ENCODE measurements at regions not wholly inside any gene's neighbourhood (a gene's known extent, or its start where the extent isn't known, plus 50 kb on each side); places are given as distances from the start of the nearest gene placed in this dataset.

DNA sequence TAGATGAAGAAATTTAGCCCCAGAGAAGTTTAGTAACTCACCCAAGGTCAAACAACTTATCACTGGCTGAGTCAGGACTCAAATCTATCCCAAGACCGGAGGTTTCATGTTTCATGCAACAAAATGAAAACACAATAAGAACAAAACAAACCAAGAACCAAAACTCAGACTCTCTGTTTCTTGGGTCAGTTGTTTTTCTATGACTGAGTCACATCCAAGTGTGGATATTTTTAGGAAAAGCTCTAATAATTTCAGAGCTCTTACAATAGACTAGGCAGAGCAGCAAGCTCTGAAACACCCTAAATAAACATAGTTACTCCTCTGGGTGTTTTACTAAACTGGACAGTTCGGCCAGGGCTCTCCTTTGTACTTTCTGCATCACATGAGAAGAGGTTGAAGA, 87.6 kb upstream of the PRB2 start:
- Histone ChIP-seq H3K4me3 (ENCODE audit: low read depth, low read length) (no peak overlapping the region), H3K27me3 (replicated peaks) (no peaks in the 10 kb centered on the region), H3K27ac (peak overlapping the region; percentile 46), H3K36me3 (replicated peaks) (no peaks in the 10 kb centered on the region)
- in situ Hi-C loops (cut with HindIII; ENCODE audit: low pct_ligation_motif_present, low sequenced_read_pairs) = loop anchor here (25.0 kb wide), 2 partner anchors 246 to 696 kb away; no protein-coding TSS in a partner anchor
- TF ChIP-seq, protein P1, sequence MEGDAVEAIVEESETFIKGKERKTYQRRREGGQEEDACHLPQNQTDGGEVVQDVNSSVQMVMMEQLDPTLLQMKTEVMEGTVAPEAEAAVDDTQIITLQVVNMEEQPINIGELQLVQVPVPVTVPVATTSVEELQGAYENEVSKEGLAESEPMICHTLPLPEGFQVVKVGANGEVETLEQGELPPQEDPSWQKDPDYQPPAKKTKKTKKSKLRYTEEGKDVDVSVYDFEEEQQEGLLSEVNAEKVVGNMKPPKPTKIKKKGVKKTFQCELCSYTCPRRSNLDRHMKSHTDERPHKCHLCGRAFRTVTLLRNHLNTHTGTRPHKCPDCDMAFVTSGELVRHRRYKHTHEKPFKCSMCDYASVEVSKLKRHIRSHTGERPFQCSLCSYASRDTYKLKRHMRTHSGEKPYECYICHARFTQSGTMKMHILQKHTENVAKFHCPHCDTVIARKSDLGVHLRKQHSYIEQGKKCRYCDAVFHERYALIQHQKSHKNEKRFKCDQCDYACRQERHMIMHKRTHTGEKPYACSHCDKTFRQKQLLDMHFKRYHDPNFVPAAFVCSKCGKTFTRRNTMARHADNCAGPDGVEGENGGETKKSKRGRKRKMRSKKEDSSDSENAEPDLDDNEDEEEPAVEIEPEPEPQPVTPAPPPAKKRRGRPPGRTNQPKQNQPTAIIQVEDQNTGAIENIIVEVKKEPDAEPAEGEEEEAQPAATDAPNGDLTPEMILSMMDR (IDR thresholded peaks at IDR 0.05; ENCODE audit: low read depth, low read length, missing control alignments) = no peak
- peak; percentile 69 for DNase-seq

DNA sequence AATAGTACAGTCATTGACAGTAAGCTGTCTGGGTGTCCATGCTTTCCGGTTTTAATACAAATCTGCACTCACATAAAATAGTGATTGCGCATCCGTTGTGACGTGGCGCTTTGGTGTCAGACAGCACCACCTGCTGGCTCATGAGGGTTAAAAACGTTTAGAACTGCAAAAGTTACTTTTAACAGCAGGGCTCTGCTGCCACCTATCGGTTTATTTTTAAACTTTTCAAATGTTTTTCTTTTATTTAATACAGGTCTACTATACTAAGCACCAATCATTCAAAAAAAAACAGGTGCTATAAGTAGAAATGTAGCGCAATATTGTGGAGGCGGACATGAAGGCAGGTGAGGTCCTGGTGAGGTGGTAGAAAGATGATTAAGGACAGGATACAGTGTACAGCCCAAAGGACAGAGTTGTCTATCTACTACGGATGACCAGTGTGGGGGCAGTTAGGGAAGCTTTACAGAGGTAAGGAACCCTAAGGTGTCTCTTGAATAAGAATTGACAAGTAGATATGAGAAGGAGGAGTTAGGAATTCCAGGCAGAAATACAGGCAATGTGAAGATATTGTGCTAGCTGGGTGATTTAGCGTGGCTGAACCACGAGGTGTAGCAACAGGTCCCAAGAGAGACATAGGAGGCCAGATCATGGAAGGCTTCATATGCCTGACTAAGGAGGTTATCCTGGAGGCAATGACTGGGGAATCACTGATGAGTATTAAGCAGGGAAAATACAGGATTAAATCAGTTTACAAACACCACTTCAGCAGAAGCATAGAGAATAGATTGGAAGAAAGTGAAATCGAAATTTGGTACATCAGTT, 91.5 kb upstream of the PRB2 start:
- Histone ChIP-seq H3K4me3 (ENCODE audit: low read depth, low read length) (no peak overlapping the region), H3K27me3 (replicated peaks) (no peaks in the 10 kb centered on the region), H3K36me3 (replicated peaks) (no peaks in the 10 kb centered on the region), H3K27ac (no peak overlapping the region)
- DNase-seq = peak; percentile 79
- in situ Hi-C loops (cut with HindIII; ENCODE audit: low pct_ligation_motif_present, low sequenced_read_pairs) = loop anchor here (25.0 kb wide), 2 partner anchors 250 to 700 kb away; no protein-coding TSS in a partner anchor
- TF ChIP-seq, protein P1 (IDR thresholded peaks at IDR 0.05; ENCODE audit: low read depth, low read length, missing control alignments) = peak; percentile 90

DNA sequence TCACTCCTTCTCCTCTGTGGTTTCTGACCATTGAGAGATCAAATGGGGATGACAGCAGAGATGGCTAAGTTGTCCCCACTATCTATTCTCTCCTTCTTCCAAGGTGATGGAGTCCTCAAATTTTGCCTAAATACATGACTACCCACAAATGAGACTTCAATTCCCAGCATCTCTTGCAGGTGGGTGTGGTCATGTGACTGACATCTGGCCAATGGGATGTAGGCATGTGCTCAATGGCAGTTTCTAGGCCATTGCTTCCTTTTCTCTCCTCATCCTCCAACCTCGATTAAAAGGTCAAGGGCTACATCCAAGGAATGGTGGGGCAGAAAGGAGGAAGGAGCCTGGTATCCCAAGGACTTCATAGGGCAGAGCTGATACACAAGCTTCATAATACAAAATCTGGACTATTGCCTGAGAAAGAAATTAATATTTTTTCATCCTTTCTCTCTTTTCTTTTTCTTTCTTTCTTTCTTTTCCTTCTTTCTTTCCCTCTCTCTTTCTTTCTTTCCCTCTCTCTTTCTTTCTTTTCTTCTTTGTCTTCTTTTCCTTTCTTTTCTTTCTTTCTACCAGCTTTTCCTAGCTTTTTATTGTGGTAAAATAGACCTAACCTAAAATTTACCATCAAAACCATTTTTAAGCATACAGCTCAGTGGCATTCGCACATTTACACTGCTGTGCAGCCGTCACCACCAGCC, 100.9 kb upstream of the PRB2 start:
- H3K27ac ChIP-seq = no peak overlapping the region
- H3K4me3 ChIP-seq (ENCODE audit: low read depth, low read length) = no peak overlapping the region
- H3K36me3 ChIP-seq (replicated peaks) = no peaks in the 10 kb centered on the region
- in situ Hi-C loops (cut with HindIII; ENCODE audit: low pct_ligation_motif_present, low sequenced_read_pairs) = loop anchor here (25.0 kb wide), 2 partner anchors 259 to 709 kb away; no protein-coding TSS in a partner anchor
- TF ChIP-seq, protein P1 (IDR thresholded peaks at IDR 0.05; ENCODE audit: low read depth, low read length, missing control alignments) = no peak
- DNase-seq = no peak
- peaks cover 3% of the 10 kb centered on the region for H3K27me3 ChIP-seq (replicated peaks)

DNA sequence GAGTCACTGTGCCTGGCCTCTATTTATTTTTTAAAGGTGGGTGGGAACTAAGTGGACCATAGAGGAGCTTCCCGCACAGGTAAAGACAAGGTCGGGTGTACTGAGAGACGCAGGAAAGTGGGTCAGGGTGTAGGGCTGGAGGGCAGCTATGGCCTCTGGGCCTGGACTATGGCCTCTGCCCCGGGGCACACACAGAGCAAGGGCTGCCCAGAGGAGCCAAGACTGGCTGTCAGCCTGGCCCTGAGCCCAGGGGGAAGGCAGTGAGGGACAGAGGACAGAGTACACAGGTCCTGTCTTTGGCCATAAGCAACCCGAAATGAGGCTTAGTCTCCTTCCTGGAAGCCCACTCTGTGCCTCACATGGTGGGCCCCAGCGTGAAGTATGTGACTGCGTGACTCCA, 102.1 kb upstream of the PRB2 start:
- DNase-seq = no peak
- Histone ChIP-seq H3K4me3 (ENCODE audit: low read depth, low read length) (no peak overlapping the region), H3K27me3 (replicated peaks) (peaks cover 3% of the 10 kb centered on the region), H3K36me3 (replicated peaks) (no peaks in the 10 kb centered on the region), H3K27ac (no peak overlapping the region)
- TF ChIP-seq, protein P1 (IDR thresholded peaks at IDR 0.05; ENCODE audit: low read depth, low read length, missing control alignments) = no peak
- in situ Hi-C loops (cut with HindIII; ENCODE audit: low pct_ligation_motif_present, low sequenced_read_pairs) = loop anchor here (25.0 kb wide), 2 partner anchors 260 to 710 kb away; no protein-coding TSS in a partner anchor

DNA sequence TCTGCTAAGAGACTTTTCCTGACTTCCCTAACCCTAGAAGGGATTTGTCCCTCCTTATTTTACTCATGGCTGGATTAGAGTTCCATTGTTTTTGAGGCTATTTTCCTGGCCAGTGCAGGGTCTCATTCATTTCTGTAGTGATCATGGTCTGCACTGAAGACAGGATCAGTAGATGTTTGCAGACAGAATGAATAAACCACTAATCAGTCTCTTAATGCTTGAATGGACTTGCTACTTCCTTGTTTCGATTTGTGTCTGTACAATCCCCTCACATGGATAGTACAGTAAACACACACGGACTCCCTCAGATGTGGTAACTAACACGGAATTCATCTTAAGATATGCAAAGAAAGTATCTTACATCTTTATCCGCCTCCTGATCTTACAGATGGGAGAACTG, 102.6 kb upstream of the PRB2 start:
- in situ Hi-C loops (cut with HindIII; ENCODE audit: low pct_ligation_motif_present, low sequenced_read_pairs) = loop anchor here (25.0 kb wide), 2 partner anchors 261 to 711 kb away; no protein-coding TSS in a partner anchor
- H3K27me3 ChIP-seq (replicated peaks) = peaks cover 3% of the 10 kb centered on the region
- DNase-seq = no peak
- H3K36me3 ChIP-seq (replicated peaks) = no peaks in the 10 kb centered on the region
- TF ChIP-seq, protein P1 (IDR thresholded peaks at IDR 0.05; ENCODE audit: low read depth, low read length, missing control alignments) = no peak
- no peak overlapping the region for H3K4me3 ChIP-seq (ENCODE audit: low read depth, low read length)
- H3K27ac ChIP-seq = no peak overlapping the region

All from brain microvascular endothelial cell (primary cell).